ENCODE measurements at regions not wholly inside any gene's neighbourhood (a gene's known extent, or its start where the extent isn't known, plus 50 kb on each side); places are given as distances from the start of the nearest gene placed in this dataset.

- no peak for DNase-seq (ENCODE audit: low read depth in 2 of 2)
Measured at GRCh38 chr4:38311495-38312126, 351.4 kb downstream of the PTTG2 start.

- DNase-seq (ENCODE audit: low read depth in 2 of 2) = no peak
Measured at GRCh38 chr4:38313175-38313574, 350.8 kb upstream of the KLF3 start.

DNA sequence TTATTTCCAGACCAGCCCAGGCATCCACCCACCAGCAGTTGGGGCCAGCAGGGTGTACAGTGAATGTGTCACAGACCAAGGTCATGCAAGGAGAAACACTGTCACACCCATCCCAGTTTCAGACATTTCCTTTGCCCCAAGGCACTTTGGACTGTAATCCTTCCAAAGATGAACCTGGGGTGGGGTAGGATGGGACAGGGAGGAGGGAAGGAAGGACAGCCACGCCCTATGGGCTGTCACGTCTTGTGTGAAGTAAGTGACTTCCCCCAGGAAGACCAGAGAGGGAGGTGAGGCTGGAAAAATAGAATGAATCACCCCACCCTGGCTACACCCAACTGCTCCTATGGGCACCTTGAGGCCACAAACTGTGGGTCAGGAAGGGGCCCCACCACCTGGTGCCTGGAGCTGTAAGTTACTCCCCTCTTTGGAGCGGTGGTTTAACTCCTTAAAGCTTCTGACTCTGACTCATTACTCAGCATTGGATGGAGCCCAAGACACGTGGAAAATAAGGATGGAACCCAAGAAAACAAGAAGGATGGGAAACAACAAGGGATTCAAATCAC is 349.9 kb upstream of the KLF3 start:
- no peak for DNase-seq (ENCODE audit: low read depth in 2 of 2)

DNA sequence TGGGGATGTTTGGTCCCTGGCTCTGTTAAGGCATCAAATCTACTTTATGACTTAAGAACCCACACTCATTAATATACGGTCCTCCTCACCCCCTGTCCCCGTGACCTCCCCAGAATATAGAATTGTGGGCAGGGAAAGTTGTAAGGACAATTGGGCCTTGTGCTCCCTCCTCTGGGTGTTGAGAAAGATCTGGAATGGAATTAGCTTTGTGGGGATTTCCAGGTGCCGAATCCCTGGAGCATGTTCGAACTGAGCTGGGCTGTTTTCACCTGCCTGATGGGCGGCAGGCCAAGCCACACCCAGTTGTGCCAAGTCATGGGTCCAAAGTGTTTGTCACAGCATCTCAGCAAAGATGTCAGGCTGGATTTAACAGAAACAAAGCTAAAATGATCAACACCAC is 349.3 kb upstream of the KLF3 start:
- DNase-seq (ENCODE audit: low read depth in 2 of 2) = no peak

- DNase-seq (ENCODE audit: low read depth in 2 of 2) = no peak
Measured at GRCh38 chr4:38315286-38315685, 348.7 kb upstream of the KLF3 start.

- DNase-seq (ENCODE audit: low read depth in 2 of 2) = no peak
Measured at GRCh38 chr4:38316045-38316444, 348.0 kb upstream of the KLF3 start.

DNA sequence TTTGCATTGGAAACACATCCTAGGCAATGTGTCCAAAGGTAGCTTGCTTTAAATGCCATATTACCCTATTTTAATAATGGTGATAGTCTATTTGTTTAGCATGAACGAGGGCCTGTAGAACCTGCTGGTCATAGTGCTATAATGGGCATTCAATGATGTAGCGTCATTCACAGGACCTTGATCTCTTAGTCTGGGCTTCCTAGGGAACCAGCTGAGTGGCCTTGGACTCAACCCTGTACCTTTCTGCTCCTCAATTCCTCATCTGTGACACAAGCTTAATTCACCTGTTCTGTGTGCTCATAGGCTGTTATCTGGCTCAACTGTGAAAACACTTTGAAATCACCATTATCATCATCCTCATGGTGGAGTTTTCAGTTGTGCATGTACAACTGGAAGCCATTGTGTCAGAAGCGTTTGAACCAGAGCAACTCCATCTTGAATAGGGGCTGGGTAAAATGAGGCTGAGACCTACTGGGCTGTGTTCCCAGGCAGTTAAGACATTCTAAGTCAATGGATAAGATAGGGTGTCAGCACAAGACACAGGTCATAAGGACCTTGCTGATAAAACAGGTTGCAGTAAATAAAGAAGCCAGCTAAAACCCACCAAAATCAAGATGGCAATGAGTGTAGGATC is 346.8 kb upstream of the KLF3 start:
- no peak for DNase-seq (ENCODE audit: low read depth in 2 of 2)

- peak; percentile 55 to 69 for DNase-seq (ENCODE audit: low read depth in 2 of 2)
Measured at GRCh38 chr4:38318737-38319455, 345.1 kb upstream of the KLF3 start.

DNA sequence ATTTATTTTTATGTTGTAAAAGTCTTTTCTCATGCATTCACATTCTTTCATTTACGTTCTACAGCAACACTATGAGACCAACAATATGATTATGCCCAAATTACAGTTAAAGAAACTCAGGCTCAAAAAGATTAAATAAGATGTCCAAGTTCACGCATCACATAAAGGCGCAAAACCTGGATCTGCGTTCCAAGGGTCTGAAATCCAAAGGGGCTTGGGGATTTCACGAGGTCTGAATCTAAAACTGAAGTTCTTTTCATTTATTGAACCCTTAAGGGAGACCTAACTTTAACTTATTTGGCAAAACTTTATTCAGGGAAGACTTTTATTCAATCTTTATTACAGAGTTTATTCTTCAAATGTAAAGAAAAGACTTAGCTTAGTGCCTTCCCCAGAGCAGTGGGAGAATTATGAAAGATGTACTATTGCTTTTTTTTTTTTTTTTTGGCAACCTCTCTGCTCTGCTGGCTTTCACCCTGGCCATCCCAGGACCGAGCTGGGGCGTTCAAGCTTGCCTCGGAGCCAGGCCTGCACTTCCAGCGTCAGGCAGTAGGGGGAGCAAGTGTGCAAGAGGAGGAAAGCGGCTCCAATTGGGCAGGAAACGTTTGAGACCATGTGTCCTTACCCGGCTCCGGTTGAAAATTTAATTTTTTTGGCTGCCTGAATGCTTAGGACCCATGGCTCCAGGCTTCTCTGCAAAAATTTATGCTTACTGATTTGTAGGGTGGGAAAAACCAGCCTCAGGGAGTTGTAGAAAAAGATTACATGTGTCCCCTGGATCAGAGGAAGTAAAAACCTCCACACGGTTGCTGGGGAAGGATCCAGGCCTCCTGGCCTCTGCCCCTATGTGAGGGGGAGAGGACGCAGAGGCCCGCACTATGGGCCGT is 344.3 kb upstream of the KLF3 start:
- DNase-seq (ENCODE audit: low read depth in 2 of 2) = peak; percentile 89 to 99

- no peak for DNase-seq (ENCODE audit: low read depth in 2 of 2)
Measured at GRCh38 chr4:38320343-38320695, 343.7 kb upstream of the KLF3 start.

DNA sequence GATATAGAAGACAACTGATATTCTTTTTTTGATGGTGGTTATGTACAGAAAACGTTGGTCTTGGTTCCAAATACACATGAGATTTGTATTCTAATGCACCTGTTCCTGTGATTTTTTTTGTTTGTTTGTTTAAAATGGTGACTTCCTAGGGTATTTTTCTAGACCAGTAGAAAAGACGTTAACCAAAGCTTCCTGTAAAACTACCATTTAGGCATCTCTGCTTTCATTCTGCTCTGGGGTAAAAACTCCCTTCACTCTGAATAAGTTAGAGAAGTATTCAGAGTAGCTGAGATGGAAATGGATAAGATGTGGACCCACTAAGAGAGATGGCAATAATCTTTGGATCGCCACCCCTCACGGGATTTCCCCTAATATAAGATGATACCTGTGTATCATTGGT is 343.2 kb upstream of the KLF3 start:
- DNase-seq (ENCODE audit: low read depth in 2 of 2) = no peak

- DNase-seq (ENCODE audit: low read depth in 2 of 2) = no peak
Measured at GRCh38 chr4:38322714-38323113, 341.3 kb upstream of the KLF3 start.

- no peak for DNase-seq (ENCODE audit: low read depth in 2 of 2)
Measured at GRCh38 chr4:38323141-38323641, 340.8 kb upstream of the KLF3 start.

DNA sequence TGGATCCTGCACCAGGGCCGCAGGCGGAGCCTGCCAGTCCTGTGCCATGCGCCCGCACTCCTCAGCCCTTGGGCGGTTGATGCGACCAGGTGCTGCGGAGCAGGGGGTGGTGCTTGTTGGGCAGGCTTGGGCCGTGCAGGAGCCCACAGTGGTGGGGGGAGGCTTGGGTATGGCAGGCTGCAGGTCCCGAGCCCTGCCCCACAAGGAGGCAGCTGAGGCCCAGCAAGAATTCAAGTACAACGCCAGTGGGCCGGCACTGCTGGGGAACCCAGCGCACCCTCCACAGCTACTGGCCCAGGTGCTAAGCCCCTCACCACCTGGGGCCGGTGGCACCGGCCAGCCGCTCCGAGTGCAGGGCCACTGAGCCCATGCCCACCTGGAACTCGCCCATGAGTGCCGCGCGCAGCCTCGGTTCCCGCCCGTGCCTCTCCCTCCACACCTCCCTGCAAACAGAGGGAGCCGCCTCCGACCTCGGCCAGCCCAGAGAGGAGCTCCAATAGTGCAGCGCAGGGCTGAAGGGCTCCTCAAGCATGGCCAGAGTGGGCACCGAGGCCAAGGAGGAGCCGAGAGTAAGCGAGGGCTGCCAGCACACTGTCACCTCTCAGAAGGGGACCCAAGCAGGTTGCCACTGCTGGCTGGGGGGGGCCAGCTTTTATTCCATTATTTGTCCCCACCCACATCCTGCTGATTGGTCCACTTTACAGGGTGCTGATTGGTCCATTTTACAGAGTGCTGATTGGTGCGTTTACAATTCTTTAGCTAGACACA is 339.0 kb upstream of the KLF3 start:
- DNase-seq (ENCODE audit: low read depth in 2 of 2) = no peak

DNA sequence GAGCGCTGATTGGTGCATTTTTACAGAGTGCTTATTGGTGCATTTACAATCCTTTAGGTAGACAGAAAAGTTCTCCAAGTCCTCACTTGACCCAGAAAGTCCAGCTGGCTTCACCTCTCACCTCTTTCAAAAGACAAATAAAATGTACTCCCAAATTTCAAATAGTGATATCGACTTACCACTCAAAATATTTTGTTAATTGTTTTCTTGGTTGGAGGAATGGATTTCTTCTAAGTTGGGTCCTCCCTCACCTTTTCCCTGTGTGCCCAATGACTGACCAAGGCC is 338.4 kb upstream of the KLF3 start:
- no peak for DNase-seq (ENCODE audit: low read depth in 2 of 2)

DNA sequence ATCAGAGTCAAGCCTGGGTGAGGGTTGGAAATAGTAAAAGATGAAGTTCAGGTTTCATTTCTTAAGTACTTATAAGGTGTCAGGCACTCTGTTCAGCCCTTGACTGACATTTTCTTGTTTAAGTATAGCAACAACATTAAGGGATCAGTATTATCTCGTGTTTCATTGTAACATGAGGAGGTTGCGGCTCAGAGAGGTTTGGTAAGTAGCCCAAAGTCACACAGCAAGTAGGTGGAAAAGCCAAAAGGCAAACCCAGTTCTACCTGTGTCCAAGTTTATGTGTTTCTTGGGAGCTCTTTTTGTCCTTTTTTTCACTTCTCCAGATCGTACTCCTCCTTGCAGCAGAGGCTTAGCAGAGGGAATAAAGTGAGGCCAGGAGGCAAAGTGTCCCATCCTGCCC is 337.5 kb upstream of the KLF3 start:
- no peak for DNase-seq (ENCODE audit: low read depth in 2 of 2)

- no peak for DNase-seq (ENCODE audit: low read depth in 2 of 2)
Measured at GRCh38 chr4:38327174-38327573, 336.8 kb upstream of the KLF3 start.

- DNase-seq (ENCODE audit: low read depth in 2 of 2) = no peak
Measured at GRCh38 chr4:38328989-38329729, 334.8 kb upstream of the KLF3 start.

DNA sequence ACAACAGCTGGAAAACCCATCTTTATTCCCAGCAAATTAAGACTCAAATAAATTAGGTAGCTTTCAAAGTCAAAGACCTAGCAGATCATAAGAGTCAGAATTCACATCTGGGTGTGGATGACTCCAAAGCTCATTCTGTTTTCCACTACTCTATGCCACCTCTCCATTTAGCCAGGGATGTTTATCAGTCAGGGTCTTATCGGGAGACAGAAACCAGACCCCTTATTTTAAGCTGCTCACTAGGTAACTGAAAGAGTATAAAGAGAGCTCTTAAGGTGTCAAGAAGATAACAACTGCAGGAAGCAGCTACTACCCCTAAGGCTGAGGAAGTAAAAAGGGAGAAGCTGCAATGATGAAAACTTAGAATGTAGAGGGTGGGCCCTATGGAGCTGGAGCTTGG is 333.7 kb upstream of the KLF3 start:
- no peak for DNase-seq (ENCODE audit: low read depth in 2 of 2)

DNA sequence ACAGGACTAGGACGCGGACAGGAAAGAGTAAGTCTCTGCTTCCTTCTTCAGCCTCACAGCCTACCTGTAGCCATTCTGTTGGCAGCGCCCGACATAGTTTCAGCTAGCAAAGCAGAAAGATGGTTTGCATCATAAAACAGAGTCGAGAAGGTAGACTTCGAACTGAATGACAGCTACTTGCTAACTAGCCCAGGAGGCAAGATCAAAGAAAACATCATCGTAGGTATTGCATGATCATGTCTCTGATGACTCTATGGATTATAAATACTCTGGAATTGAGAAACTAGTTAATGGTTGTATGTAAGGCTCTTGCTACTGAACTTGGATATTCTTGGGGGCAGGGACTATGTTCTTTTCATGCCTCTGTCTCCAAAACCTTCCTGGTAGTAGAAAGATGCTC is 333.1 kb upstream of the KLF3 start:
- no peak for DNase-seq (ENCODE audit: low read depth in 2 of 2)

DNA sequence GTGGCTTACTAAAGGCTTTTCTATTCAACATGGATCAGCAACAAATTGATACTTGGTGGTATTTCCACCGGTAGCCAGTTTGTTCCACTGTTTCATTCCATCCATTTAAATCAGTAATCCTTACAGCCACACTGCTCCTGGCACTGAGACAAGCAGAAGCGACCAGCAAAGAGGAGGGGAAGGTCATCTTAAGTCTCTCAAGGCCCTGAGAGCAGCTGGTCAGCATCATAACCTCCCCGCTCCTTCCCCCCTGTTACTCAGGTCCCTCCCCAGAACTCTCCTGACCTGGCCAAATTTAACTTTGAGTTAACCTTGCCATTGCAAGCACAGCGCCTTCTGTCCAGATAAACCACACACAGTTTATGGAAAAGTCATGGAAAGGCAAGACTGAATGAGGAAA is 331.3 kb upstream of the KLF3 start:
- no peak for DNase-seq (ENCODE audit: low read depth in 2 of 2)

All from stimulated activated CD4-positive, alpha-beta T cell treated with anti-CD3 and anti-CD28 coated beads, Interleukin-4, amount 100 ng/mL, for 48 hours (primary cell).